Fibroblast of skin of back (primary cell): ENCODE measurements at regions not wholly inside any gene's neighbourhood (a gene's known extent, or its start where the extent isn't known, plus 50 kb on each side); places are given as distances from the start of the nearest gene placed in this dataset.

ENCODE experiments used
- DNase-seq: peaks from one replicate; pipeline ENCODE4 v3.0.0-alpha.2; 2013

GRCh38 chr15:38046257-38047051 lies 112.0 kb downstream of the TMCO5A start:
- DNase-seq = no peak

- DNase-seq = no peak
These were observed 113.6 kb downstream of the TMCO5A start for GRCh38 chr15:38048001-38048455.

- DNase-seq = no peak
These were observed 115.5 kb downstream of the TMCO5A start for GRCh38 chr15:38049891-38050290.

GRCh38 chr15:38050529-38051448 lies 116.3 kb downstream of the TMCO5A start:
- peak; percentile 61 for DNase-seq

GRCh38 chr15:38053205-38053604 lies 118.8 kb downstream of the TMCO5A start:
- no peak for DNase-seq

- DNase-seq = no peak
These were observed 119.3 kb downstream of the TMCO5A start for GRCh38 chr15:38053776-38054175.

GRCh38 chr15:38054488-38054887 lies 120.0 kb downstream of the TMCO5A start:
- DNase-seq = no peak

GRCh38 chr15:38058596-38059075 lies 124.2 kb downstream of the TMCO5A start:
- DNase-seq = no peak

GRCh38 chr15:38059665-38060064 lies 125.2 kb downstream of the TMCO5A start:
- peak; percentile 89 for DNase-seq

GRCh38 chr15:38061856-38062649 lies 127.6 kb downstream of the TMCO5A start:
- no peak for DNase-seq

- DNase-seq = peak; percentile 46
These were observed 128.3 kb downstream of the TMCO5A start for GRCh38 chr15:38062696-38063095.

- DNase-seq = no peak
These were observed 131.4 kb downstream of the TMCO5A start for GRCh38 chr15:38065721-38066345.

- no peak for DNase-seq
These were observed 132.2 kb downstream of the TMCO5A start for GRCh38 chr15:38066612-38067011.

- peak; percentile 91 for DNase-seq
These were observed 134.4 kb downstream of the TMCO5A start for GRCh38 chr15:38068626-38069391.

- DNase-seq = peak; percentile 94
These were observed 135.1 kb downstream of the TMCO5A start for GRCh38 chr15:38069511-38070011.

- no peak for DNase-seq
These were observed 136.3 kb downstream of the TMCO5A start for GRCh38 chr15:38070778-38071177.

- DNase-seq = no peak
These were observed 137.0 kb downstream of the TMCO5A start for GRCh38 chr15:38071211-38071972.

- no peak for DNase-seq
These were observed 137.5 kb downstream of the TMCO5A start for GRCh38 chr15:38072007-38072347.

GRCh38 chr15:38072348-38073177 lies 138.1 kb downstream of the TMCO5A start:
- peak; percentile 76 for DNase-seq
